ENCODE measurements at regions not wholly inside any gene's neighbourhood (a gene's known extent, or its start where the extent isn't known, plus 50 kb on each side); places are given as distances from the start of the nearest gene placed in this dataset.

- TF ChIP-seq, protein P1, sequence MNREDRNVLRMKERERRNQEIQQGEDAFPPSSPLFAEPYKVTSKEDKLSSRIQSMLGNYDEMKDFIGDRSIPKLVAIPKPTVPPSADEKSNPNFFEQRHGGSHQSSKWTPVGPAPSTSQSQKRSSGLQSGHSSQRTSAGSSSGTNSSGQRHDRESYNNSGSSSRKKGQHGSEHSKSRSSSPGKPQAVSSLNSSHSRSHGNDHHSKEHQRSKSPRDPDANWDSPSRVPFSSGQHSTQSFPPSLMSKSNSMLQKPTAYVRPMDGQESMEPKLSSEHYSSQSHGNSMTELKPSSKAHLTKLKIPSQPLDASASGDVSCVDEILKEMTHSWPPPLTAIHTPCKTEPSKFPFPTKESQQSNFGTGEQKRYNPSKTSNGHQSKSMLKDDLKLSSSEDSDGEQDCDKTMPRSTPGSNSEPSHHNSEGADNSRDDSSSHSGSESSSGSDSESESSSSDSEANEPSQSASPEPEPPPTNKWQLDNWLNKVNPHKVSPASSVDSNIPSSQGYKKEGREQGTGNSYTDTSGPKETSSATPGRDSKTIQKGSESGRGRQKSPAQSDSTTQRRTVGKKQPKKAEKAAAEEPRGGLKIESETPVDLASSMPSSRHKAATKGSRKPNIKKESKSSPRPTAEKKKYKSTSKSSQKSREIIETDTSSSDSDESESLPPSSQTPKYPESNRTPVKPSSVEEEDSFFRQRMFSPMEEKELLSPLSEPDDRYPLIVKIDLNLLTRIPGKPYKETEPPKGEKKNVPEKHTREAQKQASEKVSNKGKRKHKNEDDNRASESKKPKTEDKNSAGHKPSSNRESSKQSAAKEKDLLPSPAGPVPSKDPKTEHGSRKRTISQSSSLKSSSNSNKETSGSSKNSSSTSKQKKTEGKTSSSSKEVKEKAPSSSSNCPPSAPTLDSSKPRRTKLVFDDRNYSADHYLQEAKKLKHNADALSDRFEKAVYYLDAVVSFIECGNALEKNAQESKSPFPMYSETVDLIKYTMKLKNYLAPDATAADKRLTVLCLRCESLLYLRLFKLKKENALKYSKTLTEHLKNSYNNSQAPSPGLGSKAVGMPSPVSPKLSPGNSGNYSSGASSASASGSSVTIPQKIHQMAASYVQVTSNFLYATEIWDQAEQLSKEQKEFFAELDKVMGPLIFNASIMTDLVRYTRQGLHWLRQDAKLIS (CRISPR knock-in tag; IDR thresholded peaks at IDR 0.05; ENCODE audit: borderline replicate concordance): no peak
- TF ChIP-seq ZNF423 (CRISPR knock-in tag; IDR thresholded peaks at IDR 0.05) (no peak), NFE2L1 (CRISPR knock-in tag; IDR thresholded peaks at IDR 0.05) (no peak), SMAD3 (CRISPR knock-in tag; IDR thresholded peaks at IDR 0.05; ENCODE audit: borderline replicate concordance) (no peak), ZNF671 (CRISPR knock-in tag; IDR thresholded peaks at IDR 0.05) (no peak), CREB1 (CRISPR knock-in tag; IDR thresholded peaks at IDR 0.05) (no peak)
Measured at GRCh38 chr5:165723931-165724330, 2218.5 kb downstream of the MAT2B start (continued).

DNA sequence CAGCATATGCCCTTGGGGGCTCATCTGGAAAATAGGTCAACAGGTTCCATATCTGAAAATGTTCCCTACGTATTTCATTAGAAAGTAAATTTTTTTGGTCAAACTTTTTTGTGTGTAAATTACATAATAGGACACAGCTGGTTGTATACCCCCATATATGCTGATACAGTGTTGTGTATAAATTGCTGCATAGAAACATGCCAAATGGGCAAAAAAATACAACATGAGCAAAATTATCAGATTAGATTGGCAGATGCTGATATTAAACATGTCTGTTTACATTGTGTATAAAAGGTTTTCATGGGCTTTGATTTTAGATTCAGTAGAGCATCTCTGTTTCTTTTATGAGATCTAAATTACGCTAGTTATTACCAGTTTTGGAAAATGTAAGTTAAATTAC, 2223.0 kb downstream of the MAT2B start:
- no peak overlapping the region for H3K4me3 Mint-ChIP-seq
- CTCF ChIA-PET: no interaction called here
- peaks cover 12% of the 10 kb centered on the region for H3K9me3 Mint-ChIP-seq

GRCh38 chr5:165735388-165735787, 2230.0 kb downstream of the MAT2B start:
- no peak for DNase-seq (ENCODE audit: low spot score)
- ChIA-PET POLR2A (no interaction called here), CTCF (no interaction called here)
- no peaks in the 10 kb centered on the region for H3K27me3 Mint-ChIP-seq (ENCODE audit: low read depth)
- H3K4me3 Mint-ChIP-seq: no peak overlapping the region
- TF ChIP-seq GTF2I (CRISPR knock-in tag; conservative IDR thresholded peaks at IDR 0.05): no peak
- no peak for TF ChIP-seq ZNF425 (CRISPR knock-in tag; conservative IDR thresholded peaks at IDR 0.05)
- no peak for TF ChIP-seq GABPB1 (CRISPR knock-in tag; IDR thresholded peaks at IDR 0.05)
- no peak for TF ChIP-seq FOXJ3 (CRISPR knock-in tag; IDR thresholded peaks at IDR 0.05; ENCODE audit: borderline replicate concordance)
- TF ChIP-seq TCF7 (CRISPR knock-in tag; IDR thresholded peaks at IDR 0.05; ENCODE audit: low read depth): no peak
- no peak for TF ChIP-seq OVOL2 (CRISPR knock-in tag; IDR thresholded peaks at IDR 0.05; ENCODE audit: borderline replicate concordance)
- TF ChIP-seq ZNF671 (CRISPR knock-in tag; IDR thresholded peaks at IDR 0.05): no peak
- TF ChIP-seq, protein P2, sequence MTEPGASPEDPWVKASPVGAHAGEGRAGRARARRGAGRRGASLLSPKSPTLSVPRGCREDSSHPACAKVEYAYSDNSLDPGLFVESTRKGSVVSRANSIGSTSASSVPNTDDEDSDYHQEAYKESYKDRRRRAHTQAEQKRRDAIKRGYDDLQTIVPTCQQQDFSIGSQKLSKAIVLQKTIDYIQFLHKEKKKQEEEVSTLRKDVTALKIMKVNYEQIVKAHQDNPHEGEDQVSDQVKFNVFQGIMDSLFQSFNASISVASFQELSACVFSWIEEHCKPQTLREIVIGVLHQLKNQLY (CRISPR knock-in tag; IDR thresholded peaks at IDR 0.05): no peak
- no peak for TF ChIP-seq ZNF121 (CRISPR knock-in tag; IDR thresholded peaks at IDR 0.05)
- TF ChIP-seq PREB (CRISPR knock-in tag; IDR thresholded peaks at IDR 0.05; ENCODE audit: borderline replicate concordance): no peak
- no peak for TF ChIP-seq TP53 (CRISPR knock-in tag; IDR thresholded peaks at IDR 0.05)
- no peak for TF ChIP-seq ZNF219 (CRISPR knock-in tag; IDR thresholded peaks at IDR 0.05; ENCODE audit: borderline replicate concordance)
- H3K36me3 Mint-ChIP-seq: no peaks in the 10 kb centered on the region
- peaks cover 12% of the 10 kb centered on the region for H3K9me3 Mint-ChIP-seq
- no peak for ATAC-seq
- no peak overlapping the region for H3K27ac Mint-ChIP-seq
- H3K4me1 Mint-ChIP-seq: peaks cover 3% of the 10 kb centered on the region; the same call in 1 of the 2 replicates

More for the DNA sequence above, 2223.0 kb downstream of the MAT2B start:
- no peak for ATAC-seq
- POLR2A ChIA-PET: no interaction called here
- DNase-seq (ENCODE audit: low spot score): no peak
- no peaks in the 10 kb centered on the region for H3K27me3 Mint-ChIP-seq (ENCODE audit: low read depth)
- H3K4me1 Mint-ChIP-seq: no peaks in the 10 kb centered on the region
- no peaks in the 10 kb centered on the region for H3K36me3 Mint-ChIP-seq
- TF ChIP-seq E2F4 (CRISPR knock-in tag; IDR thresholded peaks at IDR 0.05; ENCODE audit: borderline replicate concordance, low read depth) (no peak), NR1H2 (CRISPR knock-in tag; IDR thresholded peaks at IDR 0.05) (no peak)
- H3K27ac Mint-ChIP-seq: no peak overlapping the region
